ENCODE measurements at regions not wholly inside any gene's neighbourhood (a gene's known extent, or its start where the extent isn't known, plus 50 kb on each side); places are given as distances from the start of the nearest gene placed in this dataset.

DNA sequence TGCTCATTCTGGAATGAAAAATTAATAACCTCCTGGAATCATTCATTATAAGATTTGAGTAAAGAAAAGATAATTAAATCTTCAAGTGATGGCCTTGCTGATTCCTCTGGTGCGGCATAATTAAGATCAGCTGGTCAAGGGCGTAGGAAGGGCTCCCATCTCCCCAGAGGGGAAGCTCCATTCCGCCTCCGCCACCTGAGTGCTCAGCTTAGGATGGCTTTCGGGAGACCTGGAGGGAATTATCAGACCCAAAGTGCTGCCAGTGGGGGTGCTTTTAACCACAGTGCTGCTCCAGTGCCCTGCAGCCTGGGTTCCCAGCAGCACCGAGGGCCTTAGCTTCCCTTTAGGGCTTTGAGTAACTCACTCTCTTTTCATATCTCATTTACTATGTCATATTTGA is 556.6 kb upstream of the RGMA start:
- in situ Hi-C loops (cut with MboI) (no loop called here), intact Hi-C loops (cut with micrococcal nuclease; ENCODE audit: unreplicated experiment) (no loop called here)
- ATAC-seq (no peak), DNase-seq (ENCODE audit: low read depth, low spot score) (no peak), FAIRE-seq (no peak)
- no peak overlapping the region for H3K9ac ChIP-seq (ENCODE audit: control insufficient read depth, insufficient read depth, low read length)
- no peak overlapping the region for H3K4me3 ChIP-seq
- no peaks in the 10 kb centered on the region for H3K4me1 ChIP-seq (ENCODE audit: control insufficient read depth, insufficient read depth, low read length)
- WGBS (ENCODE audit: insufficient coverage, insufficient replicate concordance, low lambda C conversion rate, missing lambda C conversion rate), result 31% methylated on average over 6 of the region's 6 CpGs
- H3K4me2 ChIP-seq (ENCODE audit: control insufficient read depth, insufficient read depth), result no peak overlapping the region
- no peak overlapping the region for H2AFZ ChIP-seq (ENCODE audit: control insufficient read depth, low read depth, low read length)
- ChIA-PET SMC1A (ENCODE audit: uncharacterized antibody, unreplicated experiment) (no interaction called here), RAD21 (ENCODE audit: unreplicated experiment) (no interaction called here), CTCF (no interaction called here), POLR2A (no interaction called here)
- H3K79me2 ChIP-seq (ENCODE audit: control insufficient read depth, insufficient read depth, low read length), result no peaks in the 10 kb centered on the region
- no peak overlapping the region for H3K27ac ChIP-seq (ENCODE audit: control insufficient read depth, insufficient read depth)
- H3K9me3 ChIP-seq (replicated peaks; ENCODE audit: control insufficient read depth, insufficient read depth, low read length), result no peaks in the 10 kb centered on the region
- TF ChIP-seq PAX5 (IDR thresholded peaks at IDR 0.05; ENCODE audit: borderline replicate concordance, low read depth, low read length), result no peak
- TF ChIP-seq, protein P1, sequence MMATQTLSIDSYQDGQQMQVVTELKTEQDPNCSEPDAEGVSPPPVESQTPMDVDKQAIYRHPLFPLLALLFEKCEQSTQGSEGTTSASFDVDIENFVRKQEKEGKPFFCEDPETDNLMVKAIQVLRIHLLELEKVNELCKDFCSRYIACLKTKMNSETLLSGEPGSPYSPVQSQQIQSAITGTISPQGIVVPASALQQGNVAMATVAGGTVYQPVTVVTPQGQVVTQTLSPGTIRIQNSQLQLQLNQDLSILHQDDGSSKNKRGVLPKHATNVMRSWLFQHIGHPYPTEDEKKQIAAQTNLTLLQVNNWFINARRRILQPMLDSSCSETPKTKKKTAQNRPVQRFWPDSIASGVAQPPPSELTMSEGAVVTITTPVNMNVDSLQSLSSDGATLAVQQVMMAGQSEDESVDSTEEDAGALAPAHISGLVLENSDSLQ (IDR thresholded peaks at IDR 0.05), result no peak
- TF ChIP-seq HDAC2 (IDR thresholded peaks at IDR 0.05), result no peak
- TF ChIP-seq, protein P2, sequence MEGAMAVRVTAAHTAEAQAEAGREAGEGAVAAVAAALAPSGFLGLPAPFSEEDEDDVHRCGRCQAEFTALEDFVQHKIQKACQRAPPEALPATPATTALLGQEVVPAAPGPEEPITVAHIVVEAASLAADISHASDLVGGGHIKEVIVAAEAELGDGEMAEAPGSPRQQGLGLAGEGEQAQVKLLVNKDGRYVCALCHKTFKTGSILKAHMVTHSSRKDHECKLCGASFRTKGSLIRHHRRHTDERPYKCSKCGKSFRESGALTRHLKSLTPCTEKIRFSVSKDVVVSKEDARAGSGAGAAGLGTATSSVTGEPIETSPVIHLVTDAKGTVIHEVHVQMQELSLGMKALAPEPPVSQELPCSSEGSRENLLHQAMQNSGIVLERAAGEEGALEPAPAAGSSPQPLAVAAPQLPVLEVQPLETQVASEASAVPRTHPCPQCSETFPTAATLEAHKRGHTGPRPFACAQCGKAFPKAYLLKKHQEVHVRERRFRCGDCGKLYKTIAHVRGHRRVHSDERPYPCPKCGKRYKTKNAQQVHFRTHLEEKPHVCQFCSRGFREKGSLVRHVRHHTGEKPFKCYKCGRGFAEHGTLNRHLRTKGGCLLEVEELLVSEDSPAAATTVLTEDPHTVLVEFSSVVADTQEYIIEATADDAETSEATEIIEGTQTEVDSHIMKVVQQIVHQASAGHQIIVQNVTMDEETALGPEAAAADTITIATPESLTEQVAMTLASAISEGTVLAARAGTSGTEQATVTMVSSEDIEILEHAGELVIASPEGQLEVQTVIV (IDR thresholded peaks at IDR 0.05; ENCODE audit: borderline replicate concordance, partially characterized antibody), result no peak
- no peak for TF ChIP-seq ZNF274 (IDR thresholded peaks at IDR 0.05; ENCODE audit: insufficient read depth, insufficient read length)
- no TSS peak for BruUV-seq (replicated peaks)
- no peaks in the 10 kb centered on the region for H3K27me3 ChIP-seq (replicated peaks in 1 of 2; ENCODE audit: control insufficient read depth in 2 of 2, insufficient read depth in 2 of 2, low read length in 1 of 2)
- no peaks in the 10 kb centered on the region for H3K36me3 ChIP-seq (ENCODE audit: control insufficient read depth in 2 of 2, insufficient read depth in 2 of 2, low read length in 1 of 2)
- H4K20me1 ChIP-seq (ENCODE audit: control insufficient read depth, insufficient read depth), result no peaks in the 10 kb centered on the region

DNA sequence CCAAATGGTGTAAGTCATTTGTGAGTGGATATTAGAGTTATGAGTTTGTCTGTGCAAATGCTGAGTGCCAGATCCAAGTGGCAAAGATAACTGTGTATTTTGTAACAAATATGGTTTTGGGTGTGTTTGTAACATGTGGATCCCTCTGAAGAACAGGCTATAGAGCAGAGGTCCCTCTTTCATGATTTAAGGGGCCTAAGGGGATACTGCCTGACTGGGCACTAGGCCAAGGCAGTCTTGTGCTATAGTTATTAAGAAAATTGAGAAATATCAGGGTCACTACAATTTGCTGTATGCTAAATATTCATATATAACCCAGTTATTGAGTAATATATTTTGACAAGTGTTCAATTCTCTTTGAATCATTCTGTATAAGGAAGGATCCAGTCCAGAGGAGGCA is 555.6 kb upstream of the RGMA start:
- SMC1A ChIA-PET (ENCODE audit: uncharacterized antibody, unreplicated experiment), result no interaction called here
- no peak overlapping the region for H3K9ac ChIP-seq (ENCODE audit: control insufficient read depth, insufficient read depth, low read length)
- intact Hi-C loops (cut with micrococcal nuclease; ENCODE audit: unreplicated experiment) (no loop called here), in situ Hi-C loops (cut with MboI) (no loop called here)
- H3K27ac ChIP-seq (ENCODE audit: control insufficient read depth, insufficient read depth), result no peak overlapping the region
- CTCF ChIA-PET, result no interaction called here
- H3K27me3 ChIP-seq (replicated peaks in 1 of 2; ENCODE audit: control insufficient read depth in 2 of 2, insufficient read depth in 2 of 2, low read length in 1 of 2), result no peaks in the 10 kb centered on the region
- no peaks in the 10 kb centered on the region for H3K36me3 ChIP-seq (ENCODE audit: control insufficient read depth in 2 of 2, insufficient read depth in 2 of 2, low read length in 1 of 2)
- no peak for TF ChIP-seq FOS (IDR thresholded peaks at IDR 0.05; ENCODE audit: borderline replicate concordance, extremely low read depth, insufficient read length)
- H3K4me3 ChIP-seq, result no peak overlapping the region
- no peak for ATAC-seq
- RAD21 ChIA-PET (ENCODE audit: unreplicated experiment), result no interaction called here
- no peaks in the 10 kb centered on the region for H3K9me3 ChIP-seq (replicated peaks; ENCODE audit: control insufficient read depth, insufficient read depth, low read length)
- no TSS peak for BruUV-seq (replicated peaks)
- no peak overlapping the region for H2AFZ ChIP-seq (ENCODE audit: control insufficient read depth, low read depth, low read length)
- no peak for FAIRE-seq
- no peaks in the 10 kb centered on the region for H4K20me1 ChIP-seq (ENCODE audit: control insufficient read depth, insufficient read depth)
- H3K4me2 ChIP-seq (ENCODE audit: control insufficient read depth, insufficient read depth), result no peak overlapping the region
- POLR2A ChIA-PET, result no interaction called here
- DNase-seq (ENCODE audit: low read depth, low spot score), result no peak
- H3K4me1 ChIP-seq (ENCODE audit: control insufficient read depth, insufficient read depth, low read length), result no peaks in the 10 kb centered on the region
- no peaks in the 10 kb centered on the region for H3K79me2 ChIP-seq (ENCODE audit: control insufficient read depth, insufficient read depth, low read length)

Data from GM12878 (cell line).